HEK293 (cell line): ENCODE measurements at regions not wholly inside any gene's neighbourhood (a gene's known extent, or its start where the extent isn't known, plus 50 kb on each side); places are given as distances from the start of the nearest gene placed in this dataset.

Source experiments
- CTCF ChIA-PET: fragments of 350-600 bp; formaldehyde crosslinking; extraction: SDS; loops from one replicate; lab custom pipeline; 2021; ENCODE audit warnings: antibody characterized with exemption; lab: Yijun Ruan, JAX
- POLR2A ChIA-PET: fragments of 300-600 bp; formaldehyde crosslinking; extraction: SDS; loops from one replicate; lab custom pipeline; 2020; ENCODE audit warnings: antibody characterized with exemption, inconsistent platforms; lab: Yijun Ruan, JAX
- H3K27ac ChIP-seq: fragments of 200-500 bp; sonication (Bioruptor generic); 2 replicates; pipeline ENCODE4 v1.5.1; 2014; ENCODE audit warnings: low read depth, low read length, control low read depth, inconsistent platforms; ENCODE audit errors: extremely low read depth
- H3K36me3 ChIP-seq, 2 experiments: fragments of 200-500 bp in 1 of 2; sonication (Bioruptor generic) in 1 of 2; 1 replicate in 1 of 2; 2 replicates in 1 of 2; pipeline ENCODE4 v1.5.1; 2014 to 2017; ENCODE audit warnings: inconsistent platforms in 2 of 2, low read length in 2 of 2; ENCODE audit not compliant: control insufficient read depth in 2 of 2, insufficient read depth in 1 of 2
- H3K4me1 ChIP-seq: fragments of 200-500 bp; sonication (Bioruptor generic); 2 replicates; pipeline ENCODE4 v1.5.1; 2014; ENCODE audit warnings: mild to moderate bottlenecking, low read length, inconsistent platforms; ENCODE audit not compliant: control insufficient read depth, insufficient read depth
- H3K4me3 ChIP-seq: 2 replicates; pipeline ENCODE4 v1.5.1; 2011; ENCODE audit warnings: low read depth, mild to moderate bottlenecking, control low read depth, low read length, moderate library complexity
- H3K9me3 ChIP-seq: fragments of 200-500 bp; sonication (Bioruptor generic); 2 replicates; pipeline ENCODE4 v1.5.1; 2014; ENCODE audit warnings: low read depth, low read length, inconsistent platforms; ENCODE audit not compliant: control insufficient read depth, insufficient read depth
- EGR2 ChIP-seq: fragments of 450-650 bp; formaldehyde crosslinking; IDR thresholded peaks from 2 replicates; pipeline ENCODE4 v1.5.1; 2016; ENCODE audit warnings: low read depth, missing biosample characterization, missing genetic modification characterization
- SETDB1 ChIP-seq: IDR thresholded peaks from one replicate; pipeline ENCODE4 v1.6.1; 2017; ENCODE audit warnings: mild to moderate bottlenecking, low read length, moderate library complexity, mixed read lengths; ENCODE audit not compliant: insufficient read length
- TRIM28 ChIP-seq: IDR thresholded peaks from 2 replicates; pipeline ENCODE4 v1.6.1; 2011; ENCODE audit warnings: low read length, control low read depth, borderline replicate concordance
- ZBTB17 ChIP-seq: fragments of 450-650 bp; formaldehyde crosslinking; IDR thresholded peaks from 2 replicates; pipeline ENCODE4 v1.5.1; 2016; ENCODE audit warnings: missing biosample characterization, missing genetic modification characterization
- ZFHX2 ChIP-seq: fragments of 450-650 bp; formaldehyde crosslinking; conservative IDR thresholded peaks from 2 replicates; pipeline ENCODE4 v1.5.1; 2016; ENCODE audit warnings: missing biosample characterization, missing genetic modification characterization
- ZFP3 ChIP-seq: fragments of 450-650 bp; formaldehyde crosslinking; IDR thresholded peaks from 2 replicates; pipeline ENCODE4 v1.5.1; 2016; ENCODE audit warnings: low read depth, missing biosample characterization, missing genetic modification characterization
- ZNF114 ChIP-seq: fragments of 450-650 bp; formaldehyde crosslinking; IDR thresholded peaks from 2 replicates; pipeline ENCODE4 v1.5.0; 2017; ENCODE audit warnings: missing biosample characterization, missing genetic modification characterization
- ZNF146 ChIP-seq: fragments of 450-650 bp; formaldehyde crosslinking; IDR thresholded peaks from 2 replicates; pipeline ENCODE4 v1.5.1; 2016; ENCODE audit warnings: missing biosample characterization, missing genetic modification characterization
- ZNF24 ChIP-seq: fragments of 450-650 bp; formaldehyde crosslinking; IDR thresholded peaks from 2 replicates; pipeline ENCODE4 v1.5.1; 2016; ENCODE audit warnings: missing biosample characterization, missing genetic modification characterization
- ZNF248 ChIP-seq: fragments of 450-650 bp; formaldehyde crosslinking; IDR thresholded peaks from 2 replicates; pipeline ENCODE4 v1.5.1; 2017; ENCODE audit warnings: missing biosample characterization, missing genetic modification characterization
- ZNF366 ChIP-seq: fragments of 450-650 bp; formaldehyde crosslinking; conservative IDR thresholded peaks from 2 replicates; pipeline ENCODE4 v1.5.1; 2016; ENCODE audit warnings: missing biosample characterization, missing genetic modification characterization
- ZNF549 ChIP-seq: fragments of 450-650 bp; IDR thresholded peaks from 2 replicates; pipeline ENCODE4 v1.5.1; 2018; ENCODE audit warnings: missing biosample characterization, missing genetic modification characterization, mild to moderate bottlenecking, inconsistent platforms, moderate library complexity
- ZNF623 ChIP-seq: fragments of 450-650 bp; formaldehyde crosslinking; IDR thresholded peaks from 2 replicates; pipeline ENCODE4 v1.5.1; 2016; ENCODE audit warnings: missing biosample characterization, missing genetic modification characterization
- ZNF670 ChIP-seq: fragments of 450-650 bp; formaldehyde crosslinking; IDR thresholded peaks from 2 replicates; pipeline ENCODE4 v1.5.1; 2016; ENCODE audit warnings: missing biosample characterization, missing genetic modification characterization, low read depth
- TF ChIP-seq, protein P1 (sequence below): fragments of 450-650 bp; formaldehyde crosslinking; IDR thresholded peaks from 2 replicates; pipeline ENCODE4 v1.5.1; 2017; ENCODE audit warnings: missing biosample characterization, missing genetic modification characterization
- TF ChIP-seq, protein P2 (sequence below): IDR thresholded peaks from 2 replicates; pipeline ENCODE4 v1.6.1; 2011; ENCODE audit warnings: mild to moderate bottlenecking, low read depth, low read length, borderline replicate concordance

- Histone ChIP-seq H3K36me3 (no peaks in the 10 kb centered on the region), H3K9me3 (no peaks in the 10 kb centered on the region), H3K4me1 (no peaks in the 10 kb centered on the region), H3K4me3 (no peak overlapping the region), H3K27ac (no peak overlapping the region)
- peak; percentile 63; the same call in 1 of the 2 replicates for TF ChIP-seq TRIM28
- no peak for TF ChIP-seq ZNF24
- TF ChIP-seq ZNF549 = peak; percentile 84
- TF ChIP-seq SETDB1 = peak; percentile 39
- ChIA-PET POLR2A (no interaction called here), CTCF (no interaction called here)
These were observed 98.9 kb upstream of the ADRA2C start for GRCh38 chr4:3667258-3667657.

- no peaks in the 10 kb centered on the region for H3K4me1 ChIP-seq
- no peaks in the 10 kb centered on the region for H3K9me3 ChIP-seq
- no peak overlapping the region for H3K27ac ChIP-seq
- POLR2A ChIA-PET = no interaction called here
- CTCF ChIA-PET = no interaction called here
- no peak overlapping the region for H3K4me3 ChIP-seq
- H3K36me3 ChIP-seq = no peaks in the 10 kb centered on the region
- TF ChIP-seq, protein P1, sequence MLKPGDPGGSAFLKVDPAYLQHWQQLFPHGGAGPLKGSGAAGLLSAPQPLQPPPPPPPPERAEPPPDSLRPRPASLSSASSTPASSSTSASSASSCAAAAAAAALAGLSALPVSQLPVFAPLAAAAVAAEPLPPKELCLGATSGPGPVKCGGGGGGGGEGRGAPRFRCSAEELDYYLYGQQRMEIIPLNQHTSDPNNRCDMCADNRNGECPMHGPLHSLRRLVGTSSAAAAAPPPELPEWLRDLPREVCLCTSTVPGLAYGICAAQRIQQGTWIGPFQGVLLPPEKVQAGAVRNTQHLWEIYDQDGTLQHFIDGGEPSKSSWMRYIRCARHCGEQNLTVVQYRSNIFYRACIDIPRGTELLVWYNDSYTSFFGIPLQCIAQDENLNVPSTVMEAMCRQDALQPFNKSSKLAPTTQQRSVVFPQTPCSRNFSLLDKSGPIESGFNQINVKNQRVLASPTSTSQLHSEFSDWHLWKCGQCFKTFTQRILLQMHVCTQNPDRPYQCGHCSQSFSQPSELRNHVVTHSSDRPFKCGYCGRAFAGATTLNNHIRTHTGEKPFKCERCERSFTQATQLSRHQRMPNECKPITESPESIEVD (tag by site-specific recombination) = no peak
- TF ChIP-seq, all 188 proteins: peak for 0
These were observed 99.9 kb upstream of the ADRA2C start for GRCh38 chr4:3666263-3666662.

DNA sequence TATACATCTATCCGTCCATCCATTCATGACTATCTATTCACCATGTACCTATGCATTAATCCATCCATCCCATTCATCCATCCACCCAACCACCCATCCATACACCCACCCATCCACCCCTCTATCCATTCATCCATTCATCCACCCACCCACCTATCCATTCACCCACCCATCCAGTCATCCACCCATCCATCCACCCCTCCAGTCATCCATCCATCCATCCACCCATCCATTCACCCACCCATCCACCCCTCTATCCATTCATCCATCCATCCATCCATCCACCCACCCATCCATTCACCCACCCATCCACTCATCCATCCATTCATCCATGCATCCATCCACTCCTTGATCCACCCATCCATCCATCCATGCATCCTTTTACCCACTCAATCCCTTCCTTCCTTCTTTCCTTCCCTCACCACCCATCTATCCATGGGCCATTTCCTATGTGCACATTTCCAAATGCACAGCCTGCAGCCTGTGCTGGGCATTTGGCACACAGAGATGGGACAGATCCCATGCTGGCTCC is 100.8 kb upstream of the ADRA2C start:
- TF ChIP-seq EGR2 (tag by site-specific recombination) (peak; percentile 96), ZBTB17 (tag by site-specific recombination) (peak; percentile 66), ZFHX2 (tag by site-specific recombination) (peak; percentile 60), ZNF114 (tag by site-specific recombination) (no peak), ZNF248 (tag by site-specific recombination) (0 out of 2 replicates have a peak, but pooled peaks have one; percentile 23), ZNF24 (no peak), ZFP3 (tag by site-specific recombination) (no peak), ZNF366 (tag by site-specific recombination) (peak; percentile 86), ZNF670 (tag by site-specific recombination) (no peak)
- H3K4me3 ChIP-seq = no peak overlapping the region
- H3K36me3 ChIP-seq = no peaks in the 10 kb centered on the region
- H3K9me3 ChIP-seq = no peaks in the 10 kb centered on the region
- ChIA-PET POLR2A (no interaction called here), CTCF (no interaction called here)
- no peak overlapping the region for H3K27ac ChIP-seq
- no peaks in the 10 kb centered on the region for H3K4me1 ChIP-seq

GRCh38 chr4:3663791-3664190 is 102.4 kb upstream of the ADRA2C start:
- ChIA-PET POLR2A (no interaction called here), CTCF (no interaction called here)
- no peak overlapping the region for H3K27ac ChIP-seq
- H3K9me3 ChIP-seq = no peaks in the 10 kb centered on the region
- no peaks in the 10 kb centered on the region for H3K4me1 ChIP-seq
- no peaks in the 10 kb centered on the region for H3K36me3 ChIP-seq
- H3K4me3 ChIP-seq = no peak overlapping the region
- no peak for TF ChIP-seq ZNF146
- 0 out of 2 replicates have a peak, but pooled peaks have one; percentile 26 for TF ChIP-seq ZBTB17 (tag by site-specific recombination)

DNA sequence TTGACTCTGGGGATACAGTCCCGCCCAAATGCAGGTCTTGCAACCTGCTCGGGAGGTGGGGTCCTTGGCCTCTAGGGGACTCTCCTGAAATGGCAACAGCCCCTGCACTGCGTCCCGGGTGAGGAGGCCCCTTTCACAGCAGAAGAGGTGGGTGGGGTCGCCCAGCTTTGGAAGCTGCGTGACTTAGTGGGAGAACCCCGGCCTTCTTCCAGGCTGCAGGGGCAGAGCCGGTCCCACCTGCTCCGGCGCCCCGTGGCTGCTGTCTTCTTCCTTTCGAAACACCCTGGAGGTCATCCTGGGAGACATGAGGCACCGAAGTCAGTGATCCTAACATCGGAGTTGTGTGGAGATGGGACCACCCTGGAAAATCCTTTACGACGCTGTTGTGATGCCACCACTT is 103.7 kb upstream of the ADRA2C start:
- H3K36me3 ChIP-seq = no peaks in the 10 kb centered on the region
- no peak overlapping the region for H3K4me3 ChIP-seq
- H3K4me1 ChIP-seq = no peaks in the 10 kb centered on the region
- ChIA-PET POLR2A (no interaction called here), CTCF (no interaction called here)
- no peak overlapping the region for H3K27ac ChIP-seq
- H3K9me3 ChIP-seq = no peaks in the 10 kb centered on the region
- TF ChIP-seq ZNF623 (tag by site-specific recombination) = no peak
- TF ChIP-seq, protein P2, sequence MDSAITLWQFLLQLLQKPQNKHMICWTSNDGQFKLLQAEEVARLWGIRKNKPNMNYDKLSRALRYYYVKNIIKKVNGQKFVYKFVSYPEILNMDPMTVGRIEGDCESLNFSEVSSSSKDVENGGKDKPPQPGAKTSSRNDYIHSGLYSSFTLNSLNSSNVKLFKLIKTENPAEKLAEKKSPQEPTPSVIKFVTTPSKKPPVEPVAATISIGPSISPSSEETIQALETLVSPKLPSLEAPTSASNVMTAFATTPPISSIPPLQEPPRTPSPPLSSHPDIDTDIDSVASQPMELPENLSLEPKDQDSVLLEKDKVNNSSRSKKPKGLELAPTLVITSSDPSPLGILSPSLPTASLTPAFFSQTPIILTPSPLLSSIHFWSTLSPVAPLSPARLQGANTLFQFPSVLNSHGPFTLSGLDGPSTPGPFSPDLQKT = no peak
